Ishikawa (cell line): ENCODE measurements at regions not wholly inside any gene's neighbourhood (a gene's known extent, or its start where the extent isn't known, plus 50 kb on each side); places are given as distances from the start of the nearest gene placed in this dataset.

Experiments
- EP300 ChIP-seq: IDR thresholded peaks from 2 replicates; pipeline ENCODE4 v1.6.1; 2012; ENCODE audit warnings: borderline replicate concordance
- MAX ChIP-seq: IDR thresholded peaks from 2 replicates; pipeline ENCODE4 v1.6.1; 2012
- TAF1 ChIP-seq: IDR thresholded peaks from 2 replicates; pipeline ENCODE4 v1.6.1; 2012; ENCODE audit warnings: low read depth, mild to moderate bottlenecking
- TCF12 ChIP-seq: IDR thresholded peaks from 2 replicates; pipeline ENCODE4 v1.6.1; 2012; ENCODE audit warnings: low read depth
- YY1 ChIP-seq: IDR thresholded peaks from 2 replicates; pipeline ENCODE4 v1.6.1; 2012; ENCODE audit warnings: low read depth
- TF ChIP-seq, protein P1 (sequence below): IDR thresholded peaks from 2 replicates; pipeline ENCODE4 v1.6.1; 2012; ENCODE audit warnings: low read depth, mild to moderate bottlenecking
- TF ChIP-seq, protein P2 (sequence below): IDR thresholded peaks from 2 replicates; pipeline ENCODE4 v1.6.1; 2012

DNA sequence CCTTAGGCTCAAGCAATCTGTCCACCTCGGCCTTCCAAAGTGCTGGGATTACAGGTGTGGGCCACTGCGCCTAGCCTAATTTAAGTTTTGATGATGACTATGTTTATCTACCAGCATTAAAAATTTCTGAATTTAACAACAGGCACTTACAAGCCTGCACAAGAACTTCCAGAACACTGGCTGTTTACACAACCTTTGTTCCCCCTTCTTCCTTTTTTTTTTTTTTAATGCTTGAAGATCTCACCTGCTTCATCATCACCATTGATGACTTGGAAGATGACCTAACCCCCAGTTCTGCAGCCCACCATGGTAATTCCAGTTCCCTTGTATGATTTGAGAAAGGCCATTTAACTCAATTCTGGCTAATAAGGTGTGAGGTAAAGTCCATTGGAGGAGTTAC lies 70.4 kb downstream of the GJD2 start:
- TF ChIP-seq, protein P1, sequence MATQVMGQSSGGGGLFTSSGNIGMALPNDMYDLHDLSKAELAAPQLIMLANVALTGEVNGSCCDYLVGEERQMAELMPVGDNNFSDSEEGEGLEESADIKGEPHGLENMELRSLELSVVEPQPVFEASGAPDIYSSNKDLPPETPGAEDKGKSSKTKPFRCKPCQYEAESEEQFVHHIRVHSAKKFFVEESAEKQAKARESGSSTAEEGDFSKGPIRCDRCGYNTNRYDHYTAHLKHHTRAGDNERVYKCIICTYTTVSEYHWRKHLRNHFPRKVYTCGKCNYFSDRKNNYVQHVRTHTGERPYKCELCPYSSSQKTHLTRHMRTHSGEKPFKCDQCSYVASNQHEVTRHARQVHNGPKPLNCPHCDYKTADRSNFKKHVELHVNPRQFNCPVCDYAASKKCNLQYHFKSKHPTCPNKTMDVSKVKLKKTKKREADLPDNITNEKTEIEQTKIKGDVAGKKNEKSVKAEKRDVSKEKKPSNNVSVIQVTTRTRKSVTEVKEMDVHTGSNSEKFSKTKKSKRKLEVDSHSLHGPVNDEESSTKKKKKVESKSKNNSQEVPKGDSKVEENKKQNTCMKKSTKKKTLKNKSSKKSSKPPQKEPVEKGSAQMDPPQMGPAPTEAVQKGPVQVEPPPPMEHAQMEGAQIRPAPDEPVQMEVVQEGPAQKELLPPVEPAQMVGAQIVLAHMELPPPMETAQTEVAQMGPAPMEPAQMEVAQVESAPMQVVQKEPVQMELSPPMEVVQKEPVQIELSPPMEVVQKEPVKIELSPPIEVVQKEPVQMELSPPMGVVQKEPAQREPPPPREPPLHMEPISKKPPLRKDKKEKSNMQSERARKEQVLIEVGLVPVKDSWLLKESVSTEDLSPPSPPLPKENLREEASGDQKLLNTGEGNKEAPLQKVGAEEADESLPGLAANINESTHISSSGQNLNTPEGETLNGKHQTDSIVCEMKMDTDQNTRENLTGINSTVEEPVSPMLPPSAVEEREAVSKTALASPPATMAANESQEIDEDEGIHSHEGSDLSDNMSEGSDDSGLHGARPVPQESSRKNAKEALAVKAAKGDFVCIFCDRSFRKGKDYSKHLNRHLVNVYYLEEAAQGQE, result no peak
- TF ChIP-seq EP300, result no peak
- TF ChIP-seq TCF12, result no peak
- TF ChIP-seq MAX, result no peak
- no peak for TF ChIP-seq TAF1
- no peak for TF ChIP-seq YY1
- TF ChIP-seq, protein P2, sequence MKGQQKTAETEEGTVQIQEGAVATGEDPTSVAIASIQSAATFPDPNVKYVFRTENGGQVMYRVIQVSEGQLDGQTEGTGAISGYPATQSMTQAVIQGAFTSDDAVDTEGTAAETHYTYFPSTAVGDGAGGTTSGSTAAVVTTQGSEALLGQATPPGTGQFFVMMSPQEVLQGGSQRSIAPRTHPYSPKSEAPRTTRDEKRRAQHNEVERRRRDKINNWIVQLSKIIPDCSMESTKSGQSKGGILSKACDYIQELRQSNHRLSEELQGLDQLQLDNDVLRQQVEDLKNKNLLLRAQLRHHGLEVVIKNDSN, result no peak
